ENCODE measurements at regions not wholly inside any gene's neighbourhood (a gene's known extent, or its start where the extent isn't known, plus 50 kb on each side); places are given as distances from the start of the nearest gene placed in this dataset.

DNA sequence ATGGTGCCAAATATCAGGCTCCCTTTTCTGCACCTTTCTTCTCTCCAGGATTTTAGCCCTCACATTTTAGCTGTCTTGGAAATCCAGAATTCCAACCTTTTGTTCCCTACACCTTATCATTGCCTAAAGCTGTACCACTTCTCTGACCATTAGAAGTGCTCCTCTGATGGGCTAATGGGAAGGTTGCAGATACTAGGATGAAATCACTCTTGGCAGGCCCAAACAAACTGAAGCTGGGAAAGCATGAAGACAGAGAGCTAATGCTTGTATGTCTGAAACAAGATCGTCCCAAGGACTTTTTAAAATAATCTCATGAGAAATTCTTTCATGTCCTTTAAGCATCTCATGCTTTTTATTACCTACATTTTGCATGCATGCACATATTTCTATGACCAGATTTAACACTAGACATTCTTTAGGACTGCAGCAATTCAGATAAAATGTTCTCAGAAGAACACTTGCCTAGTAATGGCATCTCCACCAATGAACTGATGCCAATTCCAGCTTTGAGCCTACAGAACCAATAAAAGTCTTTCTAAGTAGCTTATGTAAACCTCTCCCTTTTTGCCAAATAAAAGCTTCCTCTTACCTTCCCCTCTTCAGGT is 98.4 kb upstream of the OSR1 start:
- H3K36me3 ChIP-seq, result no peaks in the 10 kb centered on the region
- no peak overlapping the region for H3K27ac ChIP-seq
- H3K4me1 ChIP-seq, result no peaks in the 10 kb centered on the region
- TF ChIP-seq, protein P1, sequence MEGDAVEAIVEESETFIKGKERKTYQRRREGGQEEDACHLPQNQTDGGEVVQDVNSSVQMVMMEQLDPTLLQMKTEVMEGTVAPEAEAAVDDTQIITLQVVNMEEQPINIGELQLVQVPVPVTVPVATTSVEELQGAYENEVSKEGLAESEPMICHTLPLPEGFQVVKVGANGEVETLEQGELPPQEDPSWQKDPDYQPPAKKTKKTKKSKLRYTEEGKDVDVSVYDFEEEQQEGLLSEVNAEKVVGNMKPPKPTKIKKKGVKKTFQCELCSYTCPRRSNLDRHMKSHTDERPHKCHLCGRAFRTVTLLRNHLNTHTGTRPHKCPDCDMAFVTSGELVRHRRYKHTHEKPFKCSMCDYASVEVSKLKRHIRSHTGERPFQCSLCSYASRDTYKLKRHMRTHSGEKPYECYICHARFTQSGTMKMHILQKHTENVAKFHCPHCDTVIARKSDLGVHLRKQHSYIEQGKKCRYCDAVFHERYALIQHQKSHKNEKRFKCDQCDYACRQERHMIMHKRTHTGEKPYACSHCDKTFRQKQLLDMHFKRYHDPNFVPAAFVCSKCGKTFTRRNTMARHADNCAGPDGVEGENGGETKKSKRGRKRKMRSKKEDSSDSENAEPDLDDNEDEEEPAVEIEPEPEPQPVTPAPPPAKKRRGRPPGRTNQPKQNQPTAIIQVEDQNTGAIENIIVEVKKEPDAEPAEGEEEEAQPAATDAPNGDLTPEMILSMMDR (IDR thresholded peaks at IDR 0.05), result no peak
- no peak for TF ChIP-seq POLR2A (IDR thresholded peaks at IDR 0.05)
- no peak for TF ChIP-seq EP300 (IDR thresholded peaks at IDR 0.05)
- WGBS, 2 donors, result 50 to 53% methylated on average over 1 of the region's 1 CpG
- no peak for DNase-seq (ENCODE audit: low spot score in 2 of 2)
- H3K27me3 ChIP-seq, result no peaks in the 10 kb centered on the region
- peaks cover 0 to 17% (median 0%) of the 10 kb centered on the region in 4 donors for H3K9me3 ChIP-seq
- no peak overlapping the region for H3K4me3 ChIP-seq

DNA sequence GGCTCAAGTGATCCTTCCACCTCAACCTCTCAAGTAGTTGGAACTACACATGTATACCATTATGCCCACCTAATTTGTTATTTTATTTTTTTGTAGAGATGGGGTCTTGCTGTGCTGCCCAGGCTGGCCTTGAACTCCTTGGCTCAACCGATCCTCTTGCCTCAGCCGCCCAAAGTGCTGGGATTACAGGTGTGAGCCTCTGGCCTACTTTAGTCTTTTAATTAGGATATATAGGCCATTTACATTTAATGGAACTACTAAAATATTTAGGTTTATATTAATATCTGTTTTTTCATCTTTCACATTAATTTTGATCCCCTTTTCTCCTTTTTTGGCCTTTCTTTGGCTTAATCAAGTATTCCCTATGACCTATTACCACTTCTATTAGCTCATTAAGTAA is 95.7 kb upstream of the OSR1 start:
- no peak for DNase-seq (ENCODE audit: low spot score in 2 of 2)
- no peak overlapping the region for H3K27ac ChIP-seq
- H3K4me1 ChIP-seq, result no peaks in the 10 kb centered on the region
- TF ChIP-seq EP300 (IDR thresholded peaks at IDR 0.05) (no peak), POLR2A (IDR thresholded peaks at IDR 0.05) (no peak)
- TF ChIP-seq, protein P1 (IDR thresholded peaks at IDR 0.05), result no peak
- no peaks in the 10 kb centered on the region for H3K27me3 ChIP-seq
- 92 to 98% methylated on average over 2 of the region's 2 CpGs for WGBS, 2 donors
- H3K9me3 ChIP-seq, result peaks cover 0 to 17% (median 0%) of the 10 kb centered on the region in 4 donors
- H3K36me3 ChIP-seq, result no peaks in the 10 kb centered on the region
- H3K4me3 ChIP-seq, result no peak overlapping the region

DNA sequence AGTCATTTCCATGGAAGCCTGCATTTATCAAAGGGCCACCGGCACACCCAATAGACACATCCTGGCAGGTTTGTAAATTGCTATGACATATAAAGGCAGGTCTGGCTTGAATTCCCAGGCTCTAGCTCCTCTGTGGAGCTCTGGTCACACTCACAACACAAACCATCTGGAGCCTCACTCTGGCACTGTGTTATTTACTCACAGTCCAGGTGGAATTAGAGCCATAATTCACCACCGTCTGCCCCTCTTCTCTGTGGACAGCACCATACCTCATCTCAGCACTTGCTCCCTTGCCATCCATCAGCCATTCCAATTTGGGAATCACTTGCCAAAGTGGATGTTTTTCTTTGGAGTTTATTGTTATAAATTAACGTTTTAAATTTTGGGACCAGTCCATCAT is 84.3 kb upstream of the OSR1 start:
- Histone ChIP-seq H3K4me1 (no peaks in the 10 kb centered on the region), H3K36me3 (no peaks in the 10 kb centered on the region), H3K9me3 (no peaks in the 10 kb centered on the region), H3K27ac (no peak overlapping the region), H3K27me3 (no peaks in the 10 kb centered on the region), H3K4me3 (no peak overlapping the region)
- 82 to 84% methylated on average over 3 of the region's 3 CpGs for whole genome bisulfite sequencing, 2 donors
- DNase-seq (ENCODE audit: low spot score in 2 of 2), result no peak
- no peak for TF ChIP-seq POLR2A (IDR thresholded peaks at IDR 0.05)
- TF ChIP-seq, protein P1 (IDR thresholded peaks at IDR 0.05), result no peak
- no peak for TF ChIP-seq EP300 (IDR thresholded peaks at IDR 0.05)

DNA sequence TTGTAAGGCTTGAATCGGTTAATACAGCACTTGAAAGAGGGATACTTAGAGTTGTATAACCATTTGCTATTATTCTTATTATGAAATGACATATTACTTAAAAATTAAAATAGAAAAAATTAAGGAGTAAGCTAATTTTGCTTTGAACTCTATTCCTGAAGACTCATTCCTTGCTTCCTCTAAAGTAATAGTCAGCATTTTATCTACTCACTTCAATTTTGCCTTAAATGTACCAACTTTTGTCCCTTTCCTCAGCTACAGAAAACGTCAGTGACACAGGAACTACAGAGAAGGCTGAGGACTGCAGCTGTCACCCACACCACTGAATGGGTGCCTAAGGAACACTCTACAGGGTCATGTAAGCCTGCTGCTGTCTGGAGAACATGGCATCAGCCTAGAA is 80.7 kb upstream of the OSR1 start:
- Histone ChIP-seq H3K4me1 (no peaks in the 10 kb centered on the region), H3K27me3 (no peaks in the 10 kb centered on the region), H3K4me3 (no peak overlapping the region), H3K27ac (no peak overlapping the region), H3K36me3 (no peaks in the 10 kb centered on the region), H3K9me3 (no peaks in the 10 kb centered on the region)
- DNase-seq (ENCODE audit: low spot score in 2 of 2), result no peak
- 67 to 71% methylated on average over 2 of the region's 2 CpGs for WGBS, 2 donors
- TF ChIP-seq EP300 (IDR thresholded peaks at IDR 0.05) (no peak), POLR2A (IDR thresholded peaks at IDR 0.05) (no peak)
- TF ChIP-seq, protein P1 (IDR thresholded peaks at IDR 0.05), result no peak

DNA sequence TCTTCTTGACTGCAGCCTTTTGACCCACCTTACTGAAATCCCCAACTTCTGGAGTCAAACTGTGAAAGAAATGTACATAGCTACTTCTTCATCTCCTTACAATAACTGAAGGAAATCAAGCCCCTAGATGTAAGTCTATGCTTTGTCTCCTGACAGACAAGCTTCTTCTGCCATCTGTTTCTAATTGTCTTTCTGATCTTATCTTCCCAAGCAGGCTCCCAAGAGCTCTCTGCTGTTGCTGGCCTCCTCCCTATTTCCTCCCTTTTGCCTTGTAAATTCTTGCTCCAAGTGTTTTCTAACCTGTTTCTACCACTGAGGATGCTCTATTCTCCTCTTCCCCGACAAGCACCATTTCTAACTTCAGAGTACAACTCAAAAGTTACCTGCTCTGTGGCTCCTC is 77.4 kb upstream of the OSR1 start:
- no peak overlapping the region for H3K27ac ChIP-seq
- H3K9me3 ChIP-seq, result no peaks in the 10 kb centered on the region
- no peaks in the 10 kb centered on the region for H3K36me3 ChIP-seq
- H3K4me1 ChIP-seq, result no peaks in the 10 kb centered on the region
- DNase-seq (ENCODE audit: low spot score in 2 of 2), result no peak
- TF ChIP-seq, protein P1 (IDR thresholded peaks at IDR 0.05), result no peak
- TF ChIP-seq EP300 (IDR thresholded peaks at IDR 0.05) (no peak), POLR2A (IDR thresholded peaks at IDR 0.05) (no peak)
- WGBS, 2 donors, result 0% methylated on average over 1 of the region's 1 CpG
- H3K4me3 ChIP-seq, result no peak overlapping the region
- no peaks in the 10 kb centered on the region for H3K27me3 ChIP-seq
